ENCODE measurements at regions not wholly inside any gene's neighbourhood (a gene's known extent, or its start where the extent isn't known, plus 50 kb on each side); places are given as distances from the start of the nearest gene placed in this dataset.
"Not testable (repeated sequence)": the region's sequence is repeated elsewhere in the genome, so short reads cannot be mapped to it uniquely, and the experiment has no call there.

GRCh38 chr11:82404981-82405380 is 328.7 kb downstream of the FAM181B start:
- intact Hi-C loops (cut with DNase I): no loop called here
- DNase-seq (ENCODE audit: low spot score): no peak

- intact Hi-C loops (cut with DNase I): no loop called here
- DNase-seq (ENCODE audit: low spot score): no peak
Measured at GRCh38 chr11:82403640-82404305, 329.9 kb downstream of the FAM181B start.

- DNase-seq (ENCODE audit: low spot score): no peak
- intact Hi-C loops (cut with DNase I): no loop called here
Measured at GRCh38 chr11:82398300-82398815, 335.3 kb downstream of the FAM181B start.

- DNase-seq (ENCODE audit: low spot score); intact Hi-C loops (cut with DNase I): not testable (repeated sequence)
Measured at GRCh38 chr11:82396639-82397038, 337.0 kb downstream of the FAM181B start.

- DNase-seq (ENCODE audit: low spot score): no peak
- intact Hi-C loops (cut with DNase I): no loop called here
Measured at GRCh38 chr11:82384308-82384707, 349.4 kb downstream of the FAM181B start.

- no peak for DNase-seq (ENCODE audit: low spot score)
- intact Hi-C loops (cut with DNase I): no loop called here
Measured at GRCh38 chr11:82373781-82374542, 359.7 kb downstream of the FAM181B start.

GRCh38 chr11:82365351-82365750 is 368.3 kb downstream of the FAM181B start:
- intact Hi-C loops (cut with DNase I): no loop called here
- no peak for DNase-seq (ENCODE audit: low spot score)

- intact Hi-C loops (cut with DNase I): no loop called here
- DNase-seq (ENCODE audit: low spot score): no peak
Measured at GRCh38 chr11:82356316-82356715, 377.3 kb downstream of the FAM181B start.

- intact Hi-C loops (cut with DNase I): no loop called here
Measured at GRCh38 chr11:82355313-82355823, 378.3 kb downstream of the FAM181B start.

GRCh38 chr11:82326853-82327252 is 406.8 kb downstream of the FAM181B start:
- peak; percentile 44 for DNase-seq (ENCODE audit: low spot score)
- intact Hi-C loops (cut with DNase I): no loop called here

More at GRCh38 chr11:82355313-82355823, 378.3 kb downstream of the FAM181B start:
- DNase-seq (ENCODE audit: low spot score): no peak

- DNase-seq (ENCODE audit: low spot score): no peak
- intact Hi-C loops (cut with DNase I): no loop called here
Measured at GRCh38 chr11:82321206-82321605, 412.5 kb downstream of the FAM181B start.

GRCh38 chr11:82315093-82315492 is 418.6 kb downstream of the FAM181B start:
- no peak for DNase-seq (ENCODE audit: low spot score)
- intact Hi-C loops (cut with DNase I): no loop called here

- DNase-seq (ENCODE audit: low spot score): no peak
- intact Hi-C loops (cut with DNase I): no loop called here
Measured at GRCh38 chr11:82308979-82309378, 424.7 kb downstream of the FAM181B start.

GRCh38 chr11:82305123-82305522 is 428.5 kb downstream of the FAM181B start:
- intact Hi-C loops (cut with DNase I): no loop called here
- DNase-seq (ENCODE audit: low spot score): no peak

GRCh38 chr11:82303671-82304070 is 430.0 kb downstream of the FAM181B start:
- intact Hi-C loops (cut with DNase I): no loop called here
- no peak for DNase-seq (ENCODE audit: low spot score)

GRCh38 chr11:82288471-82288870 is 445.2 kb downstream of the FAM181B start:
- intact Hi-C loops (cut with DNase I): no loop called here

GRCh38 chr11:82270870-82271269 is 462.8 kb downstream of the FAM181B start:
- intact Hi-C loops (cut with DNase I): no loop called here

More at GRCh38 chr11:82288471-82288870, 445.2 kb downstream of the FAM181B start:
- DNase-seq (ENCODE audit: low spot score): no peak

GRCh38 chr11:82268627-82269026 is 465.0 kb downstream of the FAM181B start:
- intact Hi-C loops (cut with DNase I): no loop called here
- DNase-seq (ENCODE audit: low spot score): no peak

More at GRCh38 chr11:82270870-82271269, 462.8 kb downstream of the FAM181B start:
- DNase-seq (ENCODE audit: low spot score): no peak

GRCh38 chr11:82267186-82267585 is 466.5 kb downstream of the FAM181B start:
- DNase-seq (ENCODE audit: low spot score): no peak
- intact Hi-C loops (cut with DNase I): no loop called here

- intact Hi-C loops (cut with DNase I): no loop called here
- no peak for DNase-seq (ENCODE audit: low spot score)
Measured at GRCh38 chr11:82261367-82261766, 472.3 kb downstream of the FAM181B start.
